ENCODE measurements at regions not wholly inside any gene's neighbourhood (a gene's known extent, or its start where the extent isn't known, plus 50 kb on each side); places are given as distances from the start of the nearest gene placed in this dataset.

GRCh38 chr16:59719121-59719520 lies 985.0 kb upstream of the GOT2 start:
- DNase-seq (ENCODE audit: low read depth, low spot score) (no peak), ATAC-seq (no peak), FAIRE-seq (no peak)
- Histone ChIP-seq H2AFZ (ENCODE audit: control insufficient read depth, low read depth, low read length) (no peak overlapping the region), H3K36me3 (ENCODE audit: control insufficient read depth in 2 of 2, insufficient read depth in 2 of 2, low read length in 1 of 2) (no peaks in the 10 kb centered on the region), H3K4me2 (ENCODE audit: control insufficient read depth, insufficient read depth) (no peak overlapping the region), H3K27ac (ENCODE audit: control insufficient read depth, insufficient read depth) (no peak overlapping the region), H3K9me3 (replicated peaks; ENCODE audit: control insufficient read depth, insufficient read depth, low read length) (no peaks in the 10 kb centered on the region), H4K20me1 (ENCODE audit: control insufficient read depth, insufficient read depth) (no peaks in the 10 kb centered on the region), H3K79me2 (ENCODE audit: control insufficient read depth, insufficient read depth, low read length) (no peaks in the 10 kb centered on the region), H3K9ac (ENCODE audit: control insufficient read depth, insufficient read depth, low read length) (no peak overlapping the region), H3K4me1 (ENCODE audit: control insufficient read depth, insufficient read depth, low read length) (no peaks in the 10 kb centered on the region), H3K4me3 (no peak overlapping the region), H3K27me3 (replicated peaks in 1 of 2; ENCODE audit: control insufficient read depth in 2 of 2, insufficient read depth in 2 of 2, low read length in 1 of 2) (no peaks in the 10 kb centered on the region)
- CTCF ChIA-PET = no interaction called here
- RAD21 ChIA-PET (ENCODE audit: unreplicated experiment) = no interaction called here
- BruUV-seq (replicated peaks) = no TSS peak
- in situ Hi-C loops (cut with MboI) = no loop called here
- WGBS (ENCODE audit: insufficient coverage, insufficient replicate concordance, low lambda C conversion rate, missing lambda C conversion rate) = 0% methylated on average over 2 of the region's 2 CpGs
- intact Hi-C loops (cut with micrococcal nuclease; ENCODE audit: unreplicated experiment) = no loop called here
- no peak for TF ChIP-seq ZNF622 (IDR thresholded peaks at IDR 0.05)
- TF ChIP-seq ATF7 (IDR thresholded peaks at IDR 0.05; ENCODE audit: low read depth) = no peak
- TF ChIP-seq MTA3 (IDR thresholded peaks at IDR 0.05; ENCODE audit: borderline replicate concordance, low read length) = no peak
- POLR2A ChIA-PET = no interaction called here
- SMC1A ChIA-PET (ENCODE audit: uncharacterized antibody, unreplicated experiment) = no interaction called here

GRCh38 chr16:59707436-59708226 lies 973.5 kb upstream of the GOT2 start:
- ChIA-PET POLR2A (no interaction called here), RAD21 (ENCODE audit: unreplicated experiment) (no interaction called here), CTCF (no interaction called here), SMC1A (ENCODE audit: uncharacterized antibody, unreplicated experiment) (interaction anchor here (0.6 kb wide), 1 partner anchor 525 kb away, joined by 4 read pairs; no protein-coding TSS in a partner anchor)
- no peaks in the 10 kb centered on the region for H3K36me3 ChIP-seq (ENCODE audit: control insufficient read depth in 2 of 2, insufficient read depth in 2 of 2, low read length in 1 of 2)
- no peak for TF ChIP-seq ATF2 (IDR thresholded peaks at IDR 0.05; ENCODE audit: low read length)
- FAIRE-seq (no peak), DNase-seq (ENCODE audit: low read depth, low spot score) (no peak), ATAC-seq (no peak)
- H3K27ac ChIP-seq (ENCODE audit: control insufficient read depth, insufficient read depth) = no peak overlapping the region
- no TSS peak for BruUV-seq (replicated peaks)
- in situ Hi-C loops (cut with MboI) (no loop called here), intact Hi-C loops (cut with micrococcal nuclease; ENCODE audit: unreplicated experiment) (no loop called here)
- no peaks in the 10 kb centered on the region for H4K20me1 ChIP-seq (ENCODE audit: control insufficient read depth, insufficient read depth)
- H2AFZ ChIP-seq (ENCODE audit: control insufficient read depth, low read depth, low read length) = no peak overlapping the region
- no peak overlapping the region for H3K9ac ChIP-seq (ENCODE audit: control insufficient read depth, insufficient read depth, low read length)
- no peak overlapping the region for H3K4me3 ChIP-seq
- H3K4me2 ChIP-seq (ENCODE audit: control insufficient read depth, insufficient read depth) = no peak overlapping the region
- H3K79me2 ChIP-seq (ENCODE audit: control insufficient read depth, insufficient read depth, low read length) = no peaks in the 10 kb centered on the region
- no peaks in the 10 kb centered on the region for H3K9me3 ChIP-seq (replicated peaks; ENCODE audit: control insufficient read depth, insufficient read depth, low read length)
- H3K4me1 ChIP-seq (ENCODE audit: control insufficient read depth, insufficient read depth, low read length) = no peaks in the 10 kb centered on the region
- no peaks in the 10 kb centered on the region for H3K27me3 ChIP-seq (replicated peaks in 1 of 2; ENCODE audit: control insufficient read depth in 2 of 2, insufficient read depth in 2 of 2, low read length in 1 of 2)
- WGBS (ENCODE audit: insufficient coverage, insufficient replicate concordance, low lambda C conversion rate, missing lambda C conversion rate) = 9% methylated on average over 8 of the region's 8 CpGs
